HUDEP-2 (cell line): ENCODE measurements at regions not wholly inside any gene's neighbourhood (a gene's known extent, or its start where the extent isn't known, plus 50 kb on each side); places are given as distances from the start of the nearest gene placed in this dataset.

Experiments used
- DNase-seq, 76 experiments: peaks; one replicate each; lab custom pipeline; 2025; ENCODE audit not compliant: unreplicated experiment in 76 of 76; lab: John Stamatoyannopoulos, UW

GRCh38 chr5:84606784-84607183, 222.1 kb upstream of the EDIL3 start:
- DNase-seq: no peak

GRCh38 chr5:84605241-84605640, 220.6 kb upstream of the EDIL3 start:
- no peak for DNase-seq

- no peak for DNase-seq
These were observed 219.0 kb upstream of the EDIL3 start for GRCh38 chr5:84603568-84604185.

- no peak for DNase-seq
These were observed 217.7 kb upstream of the EDIL3 start for GRCh38 chr5:84602371-84602771.

GRCh38 chr5:84599964-84600363, 215.3 kb upstream of the EDIL3 start:
- DNase-seq: no peak

- DNase-seq: no peak
These were observed 213.2 kb upstream of the EDIL3 start for GRCh38 chr5:84597904-84598303.

- DNase-seq: no peak
These were observed 205.9 kb upstream of the EDIL3 start for GRCh38 chr5:84590629-84591028.

- DNase-seq: no peak
These were observed 205.2 kb upstream of the EDIL3 start for GRCh38 chr5:84589926-84590325.

- DNase-seq: no peak
These were observed 200.5 kb upstream of the EDIL3 start for GRCh38 chr5:84585218-84585617.

GRCh38 chr5:84578226-84578625, 193.5 kb upstream of the EDIL3 start:
- no peak for DNase-seq

GRCh38 chr5:84573017-84573712, 188.5 kb upstream of the EDIL3 start:
- DNase-seq: no peak

GRCh38 chr5:84569307-84569706, 184.6 kb upstream of the EDIL3 start:
- DNase-seq: no peak

- DNase-seq: no peak
These were observed 183.5 kb upstream of the EDIL3 start for GRCh38 chr5:84568171-84568570.

- no peak for DNase-seq
These were observed 181.2 kb upstream of the EDIL3 start for GRCh38 chr5:84565866-84566265.

- no peak for DNase-seq
These were observed 179.8 kb upstream of the EDIL3 start for GRCh38 chr5:84564321-84565075.

- no peak for DNase-seq
These were observed 165.5 kb upstream of the EDIL3 start for GRCh38 chr5:84550222-84550621.

GRCh38 chr5:84549054-84549453, 164.4 kb upstream of the EDIL3 start:
- DNase-seq: no peak

- no peak for DNase-seq
These were observed 162.0 kb upstream of the EDIL3 start for GRCh38 chr5:84546686-84547085.

- no peak for DNase-seq
These were observed 152.1 kb upstream of the EDIL3 start for GRCh38 chr5:84536797-84537196.

- no peak for DNase-seq
These were observed 150.6 kb upstream of the EDIL3 start for GRCh38 chr5:84535281-84535680.

- no peak for DNase-seq
These were observed 139.8 kb upstream of the EDIL3 start for GRCh38 chr5:84524491-84524890.

GRCh38 chr5:84518862-84519261, 134.2 kb upstream of the EDIL3 start:
- DNase-seq: no peak
